Adrenal gland (tissue), 9 donors: ENCODE measurements at regions not wholly inside any gene's neighbourhood (a gene's known extent, or its start where the extent isn't known, plus 50 kb on each side); places are given as distances from the start of the nearest gene placed in this dataset.

ENCODE experiments used
- DNase-seq, 7 donors: peaks; one replicate each; pipeline ENCODE4 v3.0.0-alpha.2; 2019 to 2020
- H3K27ac ChIP-seq, 5 donors: fragments of 200-600 bp; sonication (generic) in 4 of 5; 1 replicate in 3 of 5; 2 replicates in 2 of 5; pipeline versions ENCODE4 v1.5.1 to v1.8.0; 2016 to 2020; ENCODE audit warnings: mild to moderate bottlenecking in 1 of 5
- H3K27me3 ChIP-seq: fragments of 200-600 bp; 2 replicates; pipeline ENCODE4 v1.8.0; 2021
- H3K36me3 ChIP-seq, 2 donors: fragments of 200-600 bp; replicated peaks in 1 of 2; 1 replicate in 1 of 2; 2 replicates in 1 of 2; pipeline versions ENCODE4 v1.5.1 to v1.8.0; 2018 to 2022
- H3K4me1 ChIP-seq, 2 donors: fragments of 200-600 bp; replicated peaks in 1 of 2; 1 replicate in 1 of 2; 2 replicates in 1 of 2; pipeline versions ENCODE4 v1.5.1 to v1.8.0; 2018 to 2021
- H3K4me3 ChIP-seq, 4 donors: fragments of 200-600 bp; sonication (generic) in 3 of 4; one replicate each; pipeline ENCODE4 v1.5.1; 2016 to 2018
- H3K9me3 ChIP-seq, 3 donors: fragments of 200-600 bp; sonication (generic) in 1 of 3; replicated peaks in 1 of 3; 1 replicate in 2 of 3; 2 replicates in 1 of 3; pipeline versions ENCODE4 v1.5.1 to v1.8.0; 2016 to 2021
- CTCF ChIP-seq, 6 experiments: fragments of 450-650 bp in 4 of 6; fragments of 200-600 bp in 2 of 6; sonication (generic) in 1 of 6; IDR thresholded peaks; 1 replicate in 5 of 6; 2 replicates in 1 of 6; pipeline versions ENCODE4 v1.5.1 to v1.8.0; 2016 to 2021; ENCODE audit warnings: antibody characterized with exemption in 6 of 6, mild to moderate bottlenecking in 2 of 6, moderate library complexity in 1 of 6
- POLR2A ChIP-seq, 2 donors: fragments of 450-650 bp; IDR thresholded peaks; one replicate each; pipeline ENCODE4 v1.6.1; 2017; ENCODE audit warnings: antibody characterized with exemption in 2 of 2, mild to moderate bottlenecking in 2 of 2, moderate library complexity in 1 of 2
- WGBS, 4 donors: extraction: QIAGEN DNeasy Blood & Tissue Kit in 2 of 4; methylation state at CpG; one replicate each; pipeline versions ENCODE4 v1.1.5 to v1.1.7; 2013 to 2017; 5-methylcytosine and 5-hydroxymethylcytosine counted together
- intact Hi-C, 2 donors: fragments of 100-400 bp; cut with DNase I; formaldehyde crosslinking; loops; one replicate each; pipeline versions ENCODE4 v1.14.1 to v1.15.0; 2022 to 2023
- donor health status: healthy with polysubstance abuse.
- donor health status: Bipolar disorder and iron deficiency.
- donor health status: DM: yes; HTN: yes; CAD: no.
- donor health status: DM: no; HTN: no; CAD: no.
- donor health status: DM: no; HTN: no; CAD: no.

GRCh38 chr16:52235186-52235585, 311.8 kb downstream of the TOX3 start:
- Histone ChIP-seq H3K4me3 (no peak overlapping the region), H3K9me3 (no peaks in the 10 kb centered on the region), H3K27ac (no peak overlapping the region), H3K27me3 (no peaks in the 10 kb centered on the region), H3K36me3 (no peaks in the 10 kb centered on the region), H3K4me1 (no peaks in the 10 kb centered on the region)
- no peak for TF ChIP-seq POLR2A (IDR thresholded peaks at IDR 0.05)
- TF ChIP-seq CTCF (IDR thresholded peaks at IDR 0.05): no peak
- DNase-seq: no peak
- intact Hi-C loops: no loop called here

GRCh38 chr16:52234626-52235025, 312.3 kb downstream of the TOX3 start:
- Histone ChIP-seq H3K4me3 (no peak overlapping the region), H3K4me1 (no peaks in the 10 kb centered on the region), H3K36me3 (no peaks in the 10 kb centered on the region), H3K9me3 (no peaks in the 10 kb centered on the region), H3K27me3 (no peaks in the 10 kb centered on the region), H3K27ac (no peak overlapping the region)
- intact Hi-C loops: no loop called here
- TF ChIP-seq CTCF (IDR thresholded peaks at IDR 0.05) (no peak), POLR2A (IDR thresholded peaks at IDR 0.05) (no peak)
- WGBS, 4 donors: 79 to 91% (median 88%) methylated on average over 2 of the region's 2 CpGs
- DNase-seq: no peak

GRCh38 chr16:52229471-52229870, 317.5 kb downstream of the TOX3 start:
- no peak for TF ChIP-seq CTCF (IDR thresholded peaks at IDR 0.05)
- no peak for TF ChIP-seq POLR2A (IDR thresholded peaks at IDR 0.05)
- no peak for DNase-seq
- H3K4me1 ChIP-seq: no peaks in the 10 kb centered on the region
- H3K27me3 ChIP-seq: no peaks in the 10 kb centered on the region
- WGBS, 4 donors: 74 to 83% (median 78%) methylated on average over 3 of the region's 3 CpGs
- no peak overlapping the region for H3K4me3 ChIP-seq
- no peaks in the 10 kb centered on the region for H3K36me3 ChIP-seq
- H3K9me3 ChIP-seq: no peaks in the 10 kb centered on the region
- no peak overlapping the region for H3K27ac ChIP-seq
- intact Hi-C loops: no loop called here

- Histone ChIP-seq H3K4me3 (no peak overlapping the region), H3K27me3 (no peaks in the 10 kb centered on the region), H3K9me3 (no peaks in the 10 kb centered on the region), H3K27ac (no peak overlapping the region), H3K4me1 (no peaks in the 10 kb centered on the region), H3K36me3 (no peaks in the 10 kb centered on the region)
- intact Hi-C loops: no loop called here
- no peak for DNase-seq
- TF ChIP-seq CTCF (IDR thresholded peaks at IDR 0.05) (no peak), POLR2A (IDR thresholded peaks at IDR 0.05) (no peak)
- WGBS, 4 donors: 80 to 84% (median 83%) methylated on average over 3 of the region's 3 CpGs
Measured at GRCh38 chr16:52227851-52228250, 319.1 kb downstream of the TOX3 start.
